RKO (cell line): ENCODE measurements at regions not wholly inside any gene's neighbourhood (a gene's known extent, or its start where the extent isn't known, plus 50 kb on each side); places are given as distances from the start of the nearest gene placed in this dataset.
A peak's percentile ranks its signal among the peaks of the same experiment; 100 is the strongest.

Source experiments
- DNase-seq: peaks from one replicate; pipeline ENCODE4 v3.0.0-alpha.2; 2016; ENCODE audit warnings: low spot score

- no peak for DNase-seq
Observed at GRCh38 chr3:150216866-150217600, 191.1 kb upstream of the TSC22D2 start.

DNA sequence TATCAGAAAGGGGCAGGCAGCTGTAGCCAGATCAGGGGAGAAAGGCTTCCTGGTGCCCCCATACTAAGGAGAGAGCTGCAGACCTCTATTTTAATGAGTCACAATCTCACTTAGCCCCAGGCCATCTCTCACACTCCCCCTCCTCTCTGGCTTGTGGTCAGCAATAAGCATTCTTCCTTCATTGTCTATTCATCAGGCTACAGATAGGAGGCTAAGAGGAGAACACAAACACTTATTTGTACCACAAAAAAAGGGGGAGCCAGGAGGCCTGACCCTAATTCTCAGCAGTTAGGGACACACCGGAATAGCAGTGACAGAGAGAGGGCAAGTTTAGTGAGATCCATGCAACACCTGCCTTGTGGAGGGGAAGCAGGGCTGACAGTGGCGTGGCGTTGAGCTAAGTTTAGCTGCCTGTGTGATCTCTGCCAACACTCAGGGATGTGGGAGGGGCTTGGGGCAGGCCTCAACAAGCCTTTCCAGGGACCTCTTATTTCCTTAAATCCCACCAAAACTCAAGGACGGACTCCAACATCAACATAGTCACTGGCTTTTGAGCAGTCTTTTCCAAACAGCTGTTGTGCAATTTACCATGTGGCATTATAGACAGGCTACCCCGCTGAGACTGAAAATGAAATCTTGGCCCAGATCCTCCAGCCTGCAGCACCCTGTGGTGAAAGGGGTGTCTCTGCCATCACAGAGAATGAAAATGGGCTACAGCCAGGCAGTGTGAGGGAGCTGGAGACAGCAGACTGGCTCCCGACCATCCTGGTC lies 191.9 kb upstream of the TSC22D2 start:
- no peak for DNase-seq

DNA sequence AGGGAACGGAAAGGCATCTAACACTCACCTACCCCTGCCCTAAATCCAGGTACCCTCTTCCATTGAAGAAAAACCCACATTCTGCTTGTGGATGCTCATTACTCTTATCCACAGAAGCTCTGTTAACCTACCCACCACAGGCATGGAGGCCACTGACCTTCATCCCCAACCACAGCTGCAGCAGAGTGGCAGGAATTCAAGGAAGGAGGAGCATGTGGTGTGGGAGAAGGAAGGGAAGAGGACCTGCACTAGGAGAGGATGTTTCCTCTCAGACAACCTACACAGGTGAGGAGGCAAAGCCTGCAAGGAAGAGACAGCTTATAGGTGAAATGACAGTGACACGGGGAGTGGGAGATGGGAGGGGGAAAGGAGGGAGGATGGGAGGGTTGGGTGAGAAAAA lies 192.5 kb upstream of the TSC22D2 start:
- DNase-seq, result no peak

GRCh38 chr3:150213577-150213976 lies 194.5 kb upstream of the TSC22D2 start:
- DNase-seq, result no peak

- no peak for DNase-seq
Observed at GRCh38 chr3:150210461-150211110, 197.5 kb upstream of the TSC22D2 start.

DNA sequence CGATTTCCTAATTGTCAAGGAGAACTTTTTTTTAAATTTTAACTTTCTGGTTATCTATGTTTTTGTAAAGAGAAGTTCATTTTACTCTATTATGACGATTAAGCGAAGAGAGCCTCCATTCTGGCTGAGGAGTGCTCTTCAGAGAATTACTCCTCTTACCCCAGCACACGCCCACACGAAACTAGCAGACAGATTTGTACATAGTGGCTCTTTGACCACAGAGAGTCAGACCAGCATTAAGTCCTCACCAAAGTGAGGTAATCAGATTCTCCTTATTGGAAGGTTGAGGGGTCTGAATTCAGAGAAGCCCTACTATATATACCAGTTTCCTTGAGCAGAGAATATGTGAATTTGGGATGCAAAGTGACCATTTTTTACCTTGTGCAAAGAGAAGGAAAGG lies 204.8 kb upstream of the TSC22D2 start:
- DNase-seq, result no peak

DNA sequence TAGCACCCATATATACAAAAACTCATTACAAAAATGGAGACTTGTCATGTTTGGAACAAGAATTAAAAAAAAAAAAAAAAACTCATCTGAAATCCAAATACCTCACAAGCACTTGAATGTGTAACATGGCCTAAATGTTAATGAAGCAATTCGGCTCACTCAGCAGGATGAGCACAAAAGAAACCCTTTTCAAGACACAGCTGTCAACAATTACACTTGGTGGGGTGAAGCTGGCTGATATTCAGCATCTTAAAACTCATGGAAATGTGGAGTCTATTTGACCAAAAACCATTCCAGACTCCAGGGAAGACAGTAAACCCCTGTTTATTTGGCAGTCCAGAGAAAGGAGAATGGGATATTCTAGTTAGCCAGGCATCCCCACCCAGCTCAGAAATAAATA lies 205.4 kb upstream of the TSC22D2 start:
- no peak for DNase-seq

DNA sequence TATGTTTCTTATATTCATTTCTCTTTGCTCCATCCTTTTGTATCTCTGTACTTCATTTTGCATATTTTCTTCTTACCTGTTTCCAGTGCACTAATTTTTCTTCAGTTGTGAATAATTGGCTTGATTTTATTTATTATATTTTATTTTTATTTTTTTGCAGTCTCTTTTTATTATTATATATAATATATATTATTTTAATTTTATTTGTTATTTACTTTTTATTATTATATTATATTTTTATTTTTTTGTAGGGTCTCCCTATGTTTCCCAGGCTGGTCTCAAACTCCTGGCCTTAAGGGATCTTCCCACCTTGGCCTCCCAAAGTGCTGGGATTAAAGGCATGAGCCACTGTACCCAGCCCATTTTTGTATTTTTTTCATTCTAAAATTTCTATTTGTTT lies 213.1 kb upstream of the TSC22D2 start:
- no peak for DNase-seq

GRCh38 chr3:150194513-150194912 lies 213.6 kb upstream of the TSC22D2 start:
- no peak for DNase-seq

DNA sequence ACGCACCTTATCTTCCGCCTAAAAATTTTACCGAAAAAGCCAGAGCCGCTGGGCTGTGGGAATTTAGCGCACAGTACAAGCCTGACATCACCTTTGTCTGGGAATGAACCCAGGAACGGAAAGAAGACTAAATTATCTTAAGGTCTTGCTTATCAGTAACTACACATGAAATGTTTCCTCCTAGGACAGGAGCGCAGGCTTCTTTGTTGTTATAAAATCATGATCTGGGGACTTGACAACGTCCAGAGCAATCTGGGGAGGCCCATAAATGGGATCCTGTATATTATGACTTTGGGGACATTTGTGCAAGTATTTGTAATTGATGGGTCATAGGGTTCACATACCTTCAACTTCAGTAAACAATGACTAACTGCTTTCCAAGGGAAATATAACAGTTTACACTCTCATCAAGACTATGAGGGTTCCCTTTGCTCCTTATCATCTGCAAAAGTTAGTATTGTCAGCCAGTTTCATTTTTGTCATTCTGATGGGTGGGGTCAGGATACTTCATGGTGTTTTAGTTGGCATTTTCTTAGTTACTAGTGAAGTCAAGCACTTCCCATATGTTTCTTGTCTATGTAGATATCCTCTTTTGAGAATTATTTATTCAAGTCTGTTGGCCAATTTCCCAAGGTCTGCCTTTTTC lies 213.9 kb upstream of the PFN2 start:
- peak; percentile 39 for DNase-seq

DNA sequence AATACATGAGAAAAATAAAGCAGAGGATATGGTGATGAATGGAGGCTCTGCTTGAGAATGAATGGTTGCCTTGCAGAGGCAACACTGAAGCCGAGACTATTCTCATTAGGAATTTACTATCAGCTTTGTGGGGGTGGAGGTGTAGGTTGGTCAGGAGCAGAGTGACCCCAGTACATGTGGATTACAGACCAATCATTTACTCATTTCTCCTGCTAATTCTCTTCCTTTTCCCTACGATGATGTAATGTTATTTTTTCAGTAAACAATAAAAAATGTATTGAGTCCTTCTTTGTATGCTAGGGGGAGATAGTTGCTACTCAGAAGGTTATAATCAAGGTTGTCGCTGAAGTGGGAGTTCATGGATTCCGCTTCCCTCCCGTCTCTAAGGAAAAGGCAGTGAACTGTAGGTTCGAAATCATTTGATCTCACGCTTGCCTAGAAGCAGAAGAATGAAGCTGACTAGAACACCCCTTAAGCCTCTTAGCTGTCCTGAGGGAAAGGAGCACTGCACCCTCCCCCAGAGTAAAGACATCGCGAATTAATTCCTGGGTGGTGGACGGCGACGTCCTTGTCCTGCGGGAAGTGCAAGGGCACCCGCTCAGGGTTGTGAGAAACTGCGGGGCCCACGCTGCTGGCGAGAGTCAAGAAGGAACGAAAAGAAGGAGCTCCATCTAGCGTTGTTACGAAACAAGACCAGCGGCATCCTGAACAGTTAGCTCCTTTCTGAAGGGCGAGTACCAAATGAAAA lies 213.2 kb upstream of the PFN2 start:
- peak; percentile 84 for DNase-seq

- DNase-seq, result no peak
Observed at GRCh38 chr3:150180334-150180733, 209.6 kb upstream of the PFN2 start.

GRCh38 chr3:150179330-150179729 lies 208.6 kb upstream of the PFN2 start:
- no peak for DNase-seq

- DNase-seq, result peak; percentile 68
Observed at GRCh38 chr3:150177673-150178381, 207.1 kb upstream of the PFN2 start.

DNA sequence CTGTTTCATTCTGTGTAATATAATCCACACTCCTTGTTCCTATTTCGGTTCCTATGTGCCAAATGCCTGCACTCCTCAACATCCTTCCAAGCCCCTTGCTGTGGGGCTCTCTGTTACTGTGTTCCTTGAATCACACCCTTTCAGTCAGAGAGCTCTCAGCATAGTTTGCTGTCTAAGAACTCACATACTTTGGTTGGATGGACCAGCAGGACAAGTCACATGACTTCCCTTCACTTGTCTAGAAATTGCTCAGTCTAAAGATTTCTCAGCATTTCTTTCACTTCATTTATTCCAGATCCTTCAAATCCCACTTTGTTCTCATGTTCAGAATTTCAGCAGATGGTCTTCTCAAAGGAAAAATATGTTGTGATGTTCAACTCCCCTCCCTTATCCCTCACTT lies 203.5 kb upstream of the PFN2 start:
- DNase-seq, result no peak

DNA sequence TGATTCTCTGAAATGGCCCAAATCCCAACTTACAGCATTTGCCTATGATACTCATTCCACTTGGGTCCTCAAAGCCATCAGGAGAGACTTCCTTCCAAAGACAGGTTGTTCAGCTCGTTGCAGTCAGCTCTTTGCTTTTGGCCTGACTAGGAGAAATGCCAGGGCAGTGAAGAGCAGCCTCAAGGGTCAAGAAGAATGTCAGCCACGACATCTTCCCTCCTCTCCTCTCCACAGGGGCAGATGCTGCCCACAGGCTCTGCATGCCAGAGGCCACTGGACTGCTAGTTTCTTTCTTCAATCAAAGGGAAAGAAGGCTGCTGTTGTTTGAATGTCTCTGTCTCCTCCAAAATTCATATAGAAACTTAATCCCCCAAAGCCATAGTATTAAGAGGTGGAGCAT lies 201.7 kb upstream of the PFN2 start:
- no peak for DNase-seq

DNA sequence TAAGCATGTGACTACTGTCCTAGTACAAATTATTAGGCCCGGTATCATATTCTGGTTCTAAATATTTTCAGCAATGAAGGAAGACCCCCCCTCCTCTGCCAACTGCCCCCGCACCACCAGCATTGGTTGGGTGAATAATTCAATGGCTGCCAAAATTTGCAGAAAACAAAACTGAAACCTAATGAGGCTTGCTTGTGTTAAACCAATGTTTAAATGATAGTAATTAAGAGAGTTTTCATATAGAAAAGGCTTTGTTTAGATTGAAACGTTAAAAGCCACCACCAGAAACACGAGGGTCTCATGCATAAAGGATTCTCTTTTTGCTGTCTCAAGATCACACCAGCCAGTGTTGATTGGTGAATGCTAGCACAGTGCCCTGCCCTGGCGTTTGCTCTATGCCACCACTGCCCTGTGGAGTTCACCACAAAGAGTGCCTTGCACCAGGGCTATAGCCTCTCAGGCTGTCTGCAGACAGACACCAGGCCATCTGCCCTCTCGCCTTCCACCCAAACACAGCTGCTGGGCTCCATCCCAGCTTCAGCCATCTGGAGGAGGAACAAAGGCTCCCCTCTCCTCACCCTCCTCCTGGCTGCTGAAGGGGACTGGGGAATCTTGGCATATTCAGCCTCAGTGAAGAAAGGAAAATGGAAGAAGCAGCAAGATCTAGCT lies 200.3 kb upstream of the PFN2 start:
- DNase-seq, result no peak

GRCh38 chr3:150169330-150169940 lies 198.7 kb upstream of the PFN2 start:
- DNase-seq, result no peak

DNA sequence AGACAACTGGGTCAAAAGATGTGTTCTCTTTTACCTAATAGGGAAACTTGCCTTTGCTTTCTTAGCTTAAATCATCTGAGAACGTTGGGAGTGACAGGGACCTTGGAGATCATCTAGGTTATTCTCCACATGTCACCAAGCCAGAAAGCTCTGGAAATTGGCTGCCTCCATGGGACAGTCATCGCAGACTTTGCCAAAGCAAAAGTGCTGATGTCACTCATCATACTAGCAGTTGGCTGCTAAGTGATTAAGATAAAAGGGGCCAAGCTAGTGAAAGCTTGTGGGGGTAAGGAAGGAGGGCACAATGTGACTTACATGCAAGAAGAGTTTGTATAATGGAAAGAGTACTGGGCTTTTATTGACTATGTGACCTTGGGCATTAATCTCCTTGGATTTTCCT lies 198.0 kb upstream of the PFN2 start:
- DNase-seq, result no peak

DNA sequence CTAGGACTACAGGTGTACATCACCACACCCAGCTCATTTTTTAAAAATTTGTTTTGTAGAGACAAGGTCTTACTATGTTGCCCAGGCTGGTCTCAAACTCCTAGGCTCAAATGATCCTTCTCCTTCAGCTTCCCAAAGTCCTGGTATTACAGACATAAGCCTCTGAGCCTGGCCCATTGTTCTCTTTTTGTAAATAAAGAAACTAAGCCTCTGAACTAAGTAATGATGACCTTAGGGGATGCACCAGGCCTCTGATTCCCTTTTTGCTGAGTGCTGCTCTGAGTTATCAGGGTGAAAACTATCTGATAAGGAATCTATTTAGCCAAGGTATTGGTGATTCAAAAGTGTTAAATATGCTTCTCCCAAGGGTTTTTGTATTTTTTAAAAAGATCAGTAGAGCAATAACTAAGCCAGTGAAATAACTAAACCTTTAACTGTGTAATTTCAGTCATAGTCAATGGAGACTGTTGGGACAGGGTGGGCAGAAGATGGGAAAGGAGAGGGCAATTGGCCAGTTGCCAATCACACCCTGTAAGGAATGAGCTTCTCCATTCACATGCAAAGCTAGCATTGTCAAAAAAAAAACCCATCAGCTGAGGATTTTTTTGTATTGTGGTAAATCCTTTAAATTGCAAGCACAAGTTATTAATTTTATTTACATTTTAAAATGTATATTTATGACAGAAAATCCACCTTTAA lies 194.8 kb upstream of the PFN2 start:
- DNase-seq, result no peak
